GM12872 (cell line): ENCODE measurements at regions not wholly inside any gene's neighbourhood (a gene's known extent, or its start where the extent isn't known, plus 50 kb on each side); places are given as distances from the start of the nearest gene placed in this dataset.

ENCODE experiments used
- TF ChIP-seq, protein P1 (sequence below): IDR thresholded peaks from 3 replicates; pipeline ENCODE4 v1.5.1; 2011; ENCODE audit warnings: low read depth, mild to moderate bottlenecking, low read length, moderate library complexity; ENCODE audit not compliant: insufficient read depth

DNA sequence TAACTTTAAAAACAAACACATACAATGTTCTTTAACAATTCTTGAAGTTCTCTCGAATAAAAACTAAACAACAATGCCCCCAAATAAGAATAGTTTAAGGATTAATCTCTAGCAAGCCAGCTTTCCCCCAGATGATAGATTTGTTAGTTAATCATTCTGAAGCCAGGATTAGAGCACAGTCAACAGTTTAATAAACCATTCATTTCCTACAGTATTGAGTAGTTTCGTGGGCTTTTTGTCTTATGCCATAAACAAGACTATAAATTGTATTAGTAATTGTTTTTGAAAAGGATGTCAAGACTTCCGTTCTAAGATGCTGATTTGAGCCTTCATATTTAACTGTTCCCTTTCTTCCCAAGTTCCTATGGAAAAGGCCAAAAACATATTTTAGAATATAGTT is 136.6 kb downstream of the PIK3R1 start:
- TF ChIP-seq, protein P1, sequence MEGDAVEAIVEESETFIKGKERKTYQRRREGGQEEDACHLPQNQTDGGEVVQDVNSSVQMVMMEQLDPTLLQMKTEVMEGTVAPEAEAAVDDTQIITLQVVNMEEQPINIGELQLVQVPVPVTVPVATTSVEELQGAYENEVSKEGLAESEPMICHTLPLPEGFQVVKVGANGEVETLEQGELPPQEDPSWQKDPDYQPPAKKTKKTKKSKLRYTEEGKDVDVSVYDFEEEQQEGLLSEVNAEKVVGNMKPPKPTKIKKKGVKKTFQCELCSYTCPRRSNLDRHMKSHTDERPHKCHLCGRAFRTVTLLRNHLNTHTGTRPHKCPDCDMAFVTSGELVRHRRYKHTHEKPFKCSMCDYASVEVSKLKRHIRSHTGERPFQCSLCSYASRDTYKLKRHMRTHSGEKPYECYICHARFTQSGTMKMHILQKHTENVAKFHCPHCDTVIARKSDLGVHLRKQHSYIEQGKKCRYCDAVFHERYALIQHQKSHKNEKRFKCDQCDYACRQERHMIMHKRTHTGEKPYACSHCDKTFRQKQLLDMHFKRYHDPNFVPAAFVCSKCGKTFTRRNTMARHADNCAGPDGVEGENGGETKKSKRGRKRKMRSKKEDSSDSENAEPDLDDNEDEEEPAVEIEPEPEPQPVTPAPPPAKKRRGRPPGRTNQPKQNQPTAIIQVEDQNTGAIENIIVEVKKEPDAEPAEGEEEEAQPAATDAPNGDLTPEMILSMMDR = no peak

DNA sequence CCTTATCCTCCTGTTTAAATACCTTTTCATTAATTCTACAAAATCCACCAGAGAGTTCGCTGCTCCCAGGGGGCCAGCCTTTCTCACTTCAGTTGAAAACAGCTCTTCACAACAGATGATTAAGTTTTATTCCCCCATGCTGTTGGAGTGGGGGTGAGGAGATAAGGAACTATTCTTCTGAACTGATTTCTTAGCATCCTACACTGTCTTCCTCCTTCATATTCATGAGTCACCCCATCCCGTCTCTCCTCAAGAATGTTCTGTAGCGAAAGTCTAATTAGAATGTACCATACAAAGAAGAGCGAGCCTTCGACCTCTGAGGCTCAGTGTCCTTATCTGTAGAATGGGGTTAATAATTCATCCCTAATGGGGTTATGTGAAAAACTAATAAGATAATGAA is 138.0 kb downstream of the PIK3R1 start:
- TF ChIP-seq, protein P1 = no peak

DNA sequence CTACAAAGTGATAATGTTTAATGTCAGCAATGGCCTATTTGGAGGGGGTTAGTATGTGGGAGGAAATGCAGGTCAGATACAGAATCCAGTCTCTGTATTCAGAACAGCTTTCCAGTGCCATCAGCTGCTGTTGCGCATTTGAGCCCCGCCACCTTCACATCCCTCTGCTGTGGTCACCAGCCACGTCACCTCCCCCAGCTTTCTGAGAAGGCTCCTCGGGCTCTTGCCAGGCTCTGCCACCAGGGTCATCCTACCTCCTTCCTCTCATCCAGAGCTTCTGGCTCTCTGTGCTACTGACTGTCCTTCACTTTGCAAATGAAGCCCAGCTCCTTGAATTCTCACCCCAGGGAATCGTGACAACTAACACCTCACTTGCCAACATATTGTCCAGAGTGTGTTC is 138.8 kb downstream of the PIK3R1 start:
- TF ChIP-seq, protein P1 = no peak

DNA sequence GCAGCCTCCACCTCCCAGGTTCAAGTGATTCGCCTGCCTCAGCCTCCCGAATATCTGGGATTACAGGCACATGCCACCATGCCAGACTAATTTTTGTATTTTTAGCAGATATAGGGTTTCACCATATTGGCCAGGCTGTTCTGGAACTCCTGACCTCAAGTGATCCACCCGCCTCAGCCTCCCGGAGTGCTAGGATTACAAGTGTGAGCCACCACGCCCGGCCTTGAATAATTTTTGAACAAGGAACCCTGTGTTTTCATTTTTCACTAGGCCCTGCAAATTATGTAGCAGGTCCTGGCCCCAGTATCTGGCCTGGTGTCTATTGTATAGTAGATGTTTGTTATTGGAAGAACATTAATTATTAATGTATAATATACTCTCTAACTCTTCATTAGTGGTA is 140.7 kb downstream of the PIK3R1 start:
- TF ChIP-seq, protein P1 = no peak

DNA sequence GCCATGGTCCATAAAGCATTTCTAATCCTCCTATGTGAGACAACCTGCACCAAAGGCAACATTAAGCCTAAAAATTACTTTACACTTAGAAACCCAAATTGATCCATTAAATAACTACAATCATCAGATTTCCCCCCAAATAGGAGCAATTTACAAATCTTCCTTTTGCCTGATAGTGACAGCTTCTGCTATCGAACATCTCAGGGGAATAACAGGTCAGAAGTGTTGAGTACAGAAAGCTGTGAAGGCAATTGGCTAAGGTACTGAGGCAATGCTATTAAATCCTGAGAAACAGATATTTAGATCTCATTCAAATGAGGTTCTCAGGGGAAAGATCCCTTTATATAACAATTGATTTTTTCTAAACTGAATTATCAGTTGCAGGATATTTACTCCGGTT is 141.1 kb downstream of the PIK3R1 start:
- TF ChIP-seq, protein P1 = no peak

DNA sequence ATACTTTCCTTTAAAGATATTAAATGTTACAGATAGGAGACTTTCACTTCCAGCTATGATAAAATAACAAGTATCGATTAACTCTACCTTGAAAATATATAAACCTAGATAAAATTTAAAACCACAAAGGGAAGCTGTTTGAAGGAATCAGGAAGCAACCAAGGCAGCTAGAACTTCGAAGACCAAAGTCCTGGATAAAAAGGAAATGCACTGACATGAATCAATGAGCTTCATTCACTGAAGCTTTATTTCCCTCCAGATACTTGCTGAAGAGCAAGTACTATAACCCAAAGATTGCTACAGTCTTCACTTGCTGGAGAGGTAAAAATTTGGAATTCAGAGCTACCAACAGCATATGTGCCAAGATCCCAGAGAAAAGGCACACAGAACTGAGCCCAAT is 144.1 kb downstream of the PIK3R1 start:
- TF ChIP-seq, protein P1 = no peak

DNA sequence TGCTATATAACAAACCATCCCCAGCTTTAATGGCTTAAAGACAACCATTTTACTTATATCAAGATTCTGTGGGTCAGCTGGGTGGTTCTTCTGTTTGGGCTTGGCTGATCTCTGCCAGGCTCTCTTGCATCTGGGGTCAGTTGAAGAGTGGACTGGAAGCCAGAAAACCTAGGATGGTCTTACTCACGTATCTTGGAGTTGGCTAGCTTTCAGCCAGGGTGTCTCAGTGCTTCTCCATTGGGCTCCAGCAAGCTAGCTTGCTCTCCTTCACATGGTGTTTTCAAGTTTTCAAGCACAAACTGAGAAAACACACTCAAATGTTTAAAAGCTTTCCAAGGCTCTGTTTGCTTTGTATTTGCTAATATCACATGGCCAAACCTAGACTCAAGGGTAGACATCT is 146.8 kb downstream of the PIK3R1 start:
- TF ChIP-seq, protein P1 = no peak

DNA sequence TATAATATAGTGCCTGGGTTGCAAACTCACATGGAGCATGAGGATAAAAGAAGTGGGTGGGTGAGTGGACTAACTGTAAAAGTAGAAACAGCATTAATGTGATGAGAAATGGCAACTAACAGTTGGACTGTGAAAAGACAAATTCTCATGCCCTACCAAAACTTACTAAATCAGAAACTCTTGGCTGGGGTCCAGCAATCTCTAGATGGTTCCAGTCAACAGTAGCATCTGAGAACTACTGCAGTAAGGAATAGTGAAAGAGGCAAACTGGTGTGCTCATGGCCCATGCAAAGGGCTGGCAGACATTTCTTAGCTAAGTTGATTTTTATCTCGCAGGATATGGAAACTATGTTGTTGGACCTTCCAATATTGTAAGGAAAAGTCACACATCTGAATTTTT is 150.3 kb downstream of the PIK3R1 start:
- TF ChIP-seq, protein P1 = no peak
